OCI-LY1 (cell line): ENCODE measurements at regions not wholly inside any gene's neighbourhood (a gene's known extent, or its start where the extent isn't known, plus 50 kb on each side); places are given as distances from the start of the nearest gene placed in this dataset.

Experiments
- H2AFZ ChIP-seq: fragments of 200-600 bp; sonication (generic), shearing (Covaris generic); 2 replicates; pipeline ENCODE4 v1.6.0; 2014; ENCODE audit warnings: antibody characterized with exemption, mild to moderate bottlenecking, low read length
- H3F3A ChIP-seq: fragments of 200-600 bp; sonication (generic), shearing (Covaris generic); 2 replicates; pipeline ENCODE4 v1.6.0; 2014; ENCODE audit warnings: mild to moderate bottlenecking, antibody characterized with exemption, low read length, moderate library complexity; ENCODE audit not compliant: insufficient read depth
- H3K27ac ChIP-seq: fragments of 200-600 bp; sonication (generic); 2 replicates; pipeline ENCODE4 v1.5.1; 2014; ENCODE audit warnings: low read length, mixed run types, mild to moderate bottlenecking, low read depth; ENCODE audit not compliant: poor library complexity, severe bottlenecking
- H3K27me3 ChIP-seq: fragments of 200-600 bp; sonication (generic); 2 replicates; pipeline ENCODE4 v1.6.0; 2014; ENCODE audit warnings: antibody characterized with exemption, mild to moderate bottlenecking, low read length, moderate library complexity; ENCODE audit not compliant: insufficient read depth
- H3K36me3 ChIP-seq: fragments of 200-600 bp; sonication (generic); 2 replicates; pipeline ENCODE4 v1.6.1; 2014; ENCODE audit warnings: mild to moderate bottlenecking, antibody characterized with exemption, low read length, moderate library complexity, mixed read lengths; ENCODE audit not compliant: insufficient read depth
- H3K4me1 ChIP-seq: fragments of 200-600 bp; sonication (generic); 2 replicates; pipeline ENCODE4 v1.5.1; 2014; ENCODE audit warnings: mild to moderate bottlenecking, low read length, moderate library complexity; ENCODE audit not compliant: insufficient read depth, severe bottlenecking
- H3K4me2 ChIP-seq: fragments of 200-600 bp; sonication (generic), shearing (Covaris generic); 2 replicates; pipeline ENCODE4 v1.6.1; 2014; ENCODE audit warnings: low read length
- H3K4me3 ChIP-seq: fragments of 200-600 bp; sonication (generic); 2 replicates; pipeline ENCODE4 v1.5.1; 2014; ENCODE audit warnings: low read length, low read depth, mild to moderate bottlenecking, mixed read lengths; ENCODE audit not compliant: poor library complexity, severe bottlenecking
- H3K79me2 ChIP-seq: fragments of 200-600 bp; shearing (Covaris generic); 2 replicates; pipeline ENCODE4 v1.6.1; 2016; ENCODE audit warnings: mixed run types, low read length, mixed read lengths; ENCODE audit not compliant: insufficient read depth
- H3K9ac ChIP-seq: fragments of 200-600 bp; sonication (generic), shearing (Covaris generic); 2 replicates; pipeline ENCODE4 v1.6.1; 2014; ENCODE audit warnings: mild to moderate bottlenecking, low read length, mixed read lengths
- H3K9me2 ChIP-seq: fragments of 200-600 bp; sonication (generic), shearing (Covaris generic); 2 replicates; pipeline ENCODE4 v1.6.1; 2014; ENCODE audit warnings: low read depth, mild to moderate bottlenecking, low read length, mixed read lengths
- H3K9me3 ChIP-seq: fragments of 200-600 bp; shearing (Covaris generic); 2 replicates; pipeline ENCODE4 v1.6.1; 2014; ENCODE audit warnings: low read length, mixed read lengths
- H4K20me1 ChIP-seq: fragments of 200-600 bp; sonication (generic), shearing (Covaris generic); 2 replicates; pipeline ENCODE4 v1.6.0; 2016; ENCODE audit warnings: mild to moderate bottlenecking, low read length; ENCODE audit not compliant: insufficient read depth
- CTCF ChIP-seq: fragments of 200-600 bp; sonication (generic), shearing (Covaris generic); IDR thresholded peaks from 2 replicates; pipeline ENCODE4 v1.5.1; 2017; ENCODE audit warnings: mild to moderate bottlenecking, antibody characterized with exemption, low read length, moderate library complexity, mixed read lengths
- EZH2 ChIP-seq: fragments of 200-600 bp; sonication (generic), shearing (Covaris generic); IDR thresholded peaks from 2 replicates; pipeline ENCODE4 v1.8.0; 2017; ENCODE audit warnings: borderline replicate concordance, mixed run types, mild to moderate bottlenecking, antibody characterized with exemption, low read length, moderate library complexity, mixed read lengths

GRCh38 chr3:65042675-65043074, 354.9 kb upstream of the ADAMTS9 start:
- Histone ChIP-seq H3K9me2 (no peaks in the 10 kb centered on the region), H3K79me2 (no peaks in the 10 kb centered on the region), H3K9me3 (no peaks in the 10 kb centered on the region), H3K27ac (no peak overlapping the region), H3K36me3 (no peaks in the 10 kb centered on the region), H3K4me3 (no peak overlapping the region), H3F3A (no peaks in the 10 kb centered on the region), H3K4me1 (no peaks in the 10 kb centered on the region), H3K4me2 (no peak overlapping the region), H4K20me1 (no peaks in the 10 kb centered on the region), H3K9ac (no peak overlapping the region), H2AFZ (no peak overlapping the region), H3K27me3 (no peaks in the 10 kb centered on the region)
- TF ChIP-seq CTCF (no peak), EZH2 (no peak)

- no peak overlapping the region for H3K9ac ChIP-seq
- H3K4me2 ChIP-seq: no peak overlapping the region
- H3K9me2 ChIP-seq: no peaks in the 10 kb centered on the region
- no peaks in the 10 kb centered on the region for H3K79me2 ChIP-seq
- no peaks in the 10 kb centered on the region for H3K4me1 ChIP-seq
- H4K20me1 ChIP-seq: no peaks in the 10 kb centered on the region
- H3K4me3 ChIP-seq: no peak overlapping the region
- TF ChIP-seq EZH2: no peak
- TF ChIP-seq CTCF: no peak
- no peaks in the 10 kb centered on the region for H3F3A ChIP-seq
- no peaks in the 10 kb centered on the region for H3K9me3 ChIP-seq
- H3K36me3 ChIP-seq: no peaks in the 10 kb centered on the region
- no peaks in the 10 kb centered on the region for H3K27me3 ChIP-seq
- H3K27ac ChIP-seq: no peak overlapping the region
- H2AFZ ChIP-seq: no peak overlapping the region
These were observed 352.0 kb upstream of the ADAMTS9 start for GRCh38 chr3:65039754-65040210.

GRCh38 chr3:65037861-65038260, 350.1 kb upstream of the ADAMTS9 start:
- no peaks in the 10 kb centered on the region for H4K20me1 ChIP-seq
- H3K79me2 ChIP-seq: no peaks in the 10 kb centered on the region

More at GRCh38 chr3:65037861-65038260, 350.1 kb upstream of the ADAMTS9 start:
- Histone ChIP-seq H3F3A (no peaks in the 10 kb centered on the region), H3K36me3 (no peaks in the 10 kb centered on the region), H3K9ac (no peak overlapping the region), H3K27ac (no peak overlapping the region), H3K4me3 (no peak overlapping the region), H3K27me3 (no peaks in the 10 kb centered on the region), H3K9me2 (no peaks in the 10 kb centered on the region), H3K9me3 (no peaks in the 10 kb centered on the region), H3K4me1 (no peaks in the 10 kb centered on the region), H3K4me2 (no peak overlapping the region), H2AFZ (no peak overlapping the region)
- no peak for TF ChIP-seq CTCF
- TF ChIP-seq EZH2: no peak
